ENCODE measurements at regions not wholly inside any gene's neighbourhood (a gene's known extent, or its start where the extent isn't known, plus 50 kb on each side); places are given as distances from the start of the nearest gene placed in this dataset.

- Histone ChIP-seq H3K79me2 (ENCODE audit: control insufficient read depth, insufficient read depth, low read length) (no peaks in the 10 kb centered on the region), H3K9me3 (ENCODE audit: control extremely low read depth in 1 of 3, control insufficient read depth in 2 of 3, insufficient read depth in 1 of 3, low read length in 2 of 3) (no peaks in the 10 kb centered on the region), H2AFZ (ENCODE audit: insufficient read depth, low read depth, low read length, poor library complexity, severe bottlenecking) (no peak overlapping the region), H4K20me1 (ENCODE audit: control insufficient read depth, insufficient read depth, low read length, poor library complexity, severe bottlenecking) (no peaks in the 10 kb centered on the region), H3K27ac (ENCODE audit: low read length in 2 of 2) (no peak overlapping the region), H3K36me3 (replicated peaks in 1 of 2; ENCODE audit: control extremely low read depth in 1 of 2, control insufficient read depth in 1 of 2, extremely low read depth in 1 of 2, insufficient read depth in 2 of 2, low read length in 1 of 2) (no peaks in the 10 kb centered on the region), H3K27me3 (replicated peaks in 1 of 4; ENCODE audit: control extremely low read depth in 1 of 4, control insufficient read depth in 3 of 4, insufficient read depth in 4 of 4, low read length in 3 of 4) (no peaks in the 10 kb centered on the region), H3K9ac (ENCODE audit: low read length) (no peak overlapping the region), H3K4me1 (ENCODE audit: control insufficient read depth in 2 of 2, insufficient read depth in 2 of 2, low read length in 2 of 2) (no peaks in the 10 kb centered on the region), H3K4me3 (ENCODE audit: control extremely low read depth in 1 of 5, extremely low read depth in 1 of 5, insufficient read depth in 1 of 5, low read depth in 2 of 5, low read length in 4 of 5) (no peak overlapping the region), H3K4me2 (replicated peaks; ENCODE audit: low read depth, low read length, poor library complexity, severe bottlenecking) (no peak overlapping the region)
- peaks cover 2% of the 10 kb centered on the region for H3K9me3 Mint-ChIP-seq (ENCODE audit: insufficient read depth)
- ATAC-seq (ENCODE audit: low read depth) (no peak), DNase-seq (no peak)
- POLR2A ChIA-PET = no interaction called here
- WGBS (ENCODE audit: insufficient coverage) = no CpG with 5 or more reads among the region's 8 CpGs
- CTCF ChIA-PET = no interaction called here
- H3K4me1 Mint-ChIP-seq = no peaks in the 10 kb centered on the region
- H3K27me3 Mint-ChIP-seq = no peaks in the 10 kb centered on the region
- intact Hi-C loops (cut with micrococcal nuclease) = no loop called here
- TF ChIP-seq EZH2 (IDR thresholded peaks at IDR 0.05; ENCODE audit: borderline replicate concordance, insufficient read depth, low read depth, low read length, poor library complexity, severe bottlenecking) (no peak), CTCF (IDR thresholded peaks at IDR 0.05) (no peak)
- H3K27ac Mint-ChIP-seq = no peak overlapping the region
- no peak overlapping the region for H3K4me3 Mint-ChIP-seq
These were observed 364.7 kb downstream of the GPD2 start for GRCh38 chr2:156800781-156801361.

GRCh38 chr2:156803243-156803642 is 367.1 kb downstream of the GPD2 start:
- H3K27me3 ChIP-seq (replicated peaks in 1 of 4; ENCODE audit: control extremely low read depth in 1 of 4, control insufficient read depth in 3 of 4, insufficient read depth in 4 of 4, low read length in 3 of 4) = no peaks in the 10 kb centered on the region
- no peak overlapping the region for H3K4me3 Mint-ChIP-seq
- H3K4me1 ChIP-seq (ENCODE audit: control insufficient read depth in 2 of 2, insufficient read depth in 2 of 2, low read length in 2 of 2) = no peaks in the 10 kb centered on the region
- intact Hi-C loops (cut with micrococcal nuclease) = no loop called here
- H3K27ac ChIP-seq (ENCODE audit: low read length in 2 of 2) = no peak overlapping the region
- no peaks in the 10 kb centered on the region for H3K79me2 ChIP-seq (ENCODE audit: control insufficient read depth, insufficient read depth, low read length)
- POLR2A ChIA-PET = no interaction called here
- no peak overlapping the region for H3K4me2 ChIP-seq (replicated peaks; ENCODE audit: low read depth, low read length, poor library complexity, severe bottlenecking)
- H3K9me3 ChIP-seq (ENCODE audit: control extremely low read depth in 1 of 3, control insufficient read depth in 2 of 3, insufficient read depth in 1 of 3, low read length in 2 of 3) = no peaks in the 10 kb centered on the region
- no peak for TF ChIP-seq CTCF (IDR thresholded peaks at IDR 0.05)
- TF ChIP-seq EZH2 (IDR thresholded peaks at IDR 0.05; ENCODE audit: borderline replicate concordance, insufficient read depth, low read depth, low read length, poor library complexity, severe bottlenecking) = no peak
- H3K27ac Mint-ChIP-seq = no peak overlapping the region
- H2AFZ ChIP-seq (ENCODE audit: insufficient read depth, low read depth, low read length, poor library complexity, severe bottlenecking) = no peak overlapping the region
- WGBS (ENCODE audit: insufficient coverage) = 28% methylated on average over 6 of the region's 10 CpGs
- H3K27me3 Mint-ChIP-seq = no peaks in the 10 kb centered on the region
- no peaks in the 10 kb centered on the region for H3K36me3 ChIP-seq (replicated peaks in 1 of 2; ENCODE audit: control extremely low read depth in 1 of 2, control insufficient read depth in 1 of 2, extremely low read depth in 1 of 2, insufficient read depth in 2 of 2, low read length in 1 of 2)
- ATAC-seq (ENCODE audit: low read depth) (no peak), DNase-seq (no peak)
- H3K9ac ChIP-seq (ENCODE audit: low read length) = no peak overlapping the region
- no peak overlapping the region for H3K4me3 ChIP-seq (ENCODE audit: control extremely low read depth in 1 of 5, extremely low read depth in 1 of 5, insufficient read depth in 1 of 5, low read depth in 2 of 5, low read length in 4 of 5)
- peaks cover 4% of the 10 kb centered on the region for H3K9me3 Mint-ChIP-seq (ENCODE audit: insufficient read depth)
- H4K20me1 ChIP-seq (ENCODE audit: control insufficient read depth, insufficient read depth, low read length, poor library complexity, severe bottlenecking) = no peaks in the 10 kb centered on the region
- CTCF ChIA-PET = no interaction called here
- no peaks in the 10 kb centered on the region for H3K4me1 Mint-ChIP-seq

Data from B cell (primary cell).